ENCODE measurements at regions not wholly inside any gene's neighbourhood (a gene's known extent, or its start where the extent isn't known, plus 50 kb on each side); places are given as distances from the start of the nearest gene placed in this dataset.

DNA sequence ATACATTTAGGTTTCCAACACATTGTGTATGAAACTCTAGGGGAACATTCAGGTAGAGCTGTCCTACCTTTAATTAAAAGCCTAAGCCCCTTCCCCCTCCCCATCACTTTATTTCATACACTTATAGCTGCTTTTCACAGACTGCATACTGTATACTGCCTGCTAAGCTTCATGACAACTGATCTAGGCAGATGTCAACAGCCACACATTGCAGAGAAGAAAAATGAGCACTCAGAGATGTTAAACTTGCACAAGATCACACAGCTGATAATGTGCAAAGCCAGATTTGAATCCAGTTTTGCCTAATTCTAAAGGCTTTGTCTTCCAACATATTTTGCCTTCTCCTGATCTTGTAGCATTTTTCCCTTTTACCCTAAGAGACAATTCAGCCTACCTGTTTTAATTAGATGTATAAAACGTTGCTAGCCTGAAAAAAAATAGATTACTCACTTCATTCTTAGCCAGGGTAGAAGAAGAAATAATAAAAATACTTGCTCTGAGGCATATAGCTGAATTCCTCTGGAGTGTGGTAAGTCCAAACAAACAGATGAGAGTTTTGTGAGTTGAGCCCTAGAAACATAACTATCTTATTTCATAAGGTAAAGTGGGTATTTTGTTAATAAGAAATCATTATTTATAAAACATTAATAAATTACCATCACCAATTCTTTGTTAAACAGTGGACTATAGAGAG is 56.9 kb upstream of the CAST start:
- no peak overlapping the region for H3K4ac ChIP-seq (replicated peaks; ENCODE audit: insufficient read length, low read depth, low read length)
- no peak overlapping the region for H2BK5ac ChIP-seq (ENCODE audit: low read depth, low read length)
- no peaks in the 10 kb centered on the region for H3K79me1 ChIP-seq (ENCODE audit: low read depth, low read length)
- H4K91ac ChIP-seq (replicated peaks; ENCODE audit: insufficient read length, low read length), result no peak overlapping the region
- H3K27me3 ChIP-seq (replicated peaks in 1 of 4; ENCODE audit: control insufficient read depth in 3 of 4, extremely low read depth in 1 of 4, insufficient read depth in 3 of 4, low read length in 3 of 4), result no peaks in the 10 kb centered on the region
- no peaks in the 10 kb centered on the region for H3K36me3 ChIP-seq (ENCODE audit: control insufficient read depth in 2 of 4, insufficient read depth in 4 of 4, low read length in 3 of 4)
- H3K18ac ChIP-seq (ENCODE audit: extremely low read depth, low read length), result no peak overlapping the region
- TF ChIP-seq CHD1 (IDR thresholded peaks at IDR 0.05; ENCODE audit: low read depth, low read length) (no peak), CEBPB (IDR thresholded peaks at IDR 0.05; ENCODE audit: low read depth, low read length) (no peak), PHF8 (conservative IDR thresholded peaks at IDR 0.05; ENCODE audit: low read depth, low read length) (no peak), HDAC6 (IDR thresholded peaks at IDR 0.05; ENCODE audit: low read depth, low read length) (no peak), CREB1 (IDR thresholded peaks at IDR 0.05) (no peak), SUZ12 (IDR thresholded peaks at IDR 0.05; ENCODE audit: low read length) (no peak)
- no peak overlapping the region for H3K56ac ChIP-seq (replicated peaks; ENCODE audit: insufficient read length, low read depth, low read length)
- H2AK5ac ChIP-seq (ENCODE audit: low read depth, low read length), result no peak overlapping the region
- no peaks in the 10 kb centered on the region for H3K79me2 ChIP-seq (ENCODE audit: control insufficient read depth in 1 of 2, insufficient read depth in 2 of 2, low read length in 2 of 2)
- H2BK15ac ChIP-seq (ENCODE audit: low read length), result no peak overlapping the region
- no peak overlapping the region for H3K23ac ChIP-seq (ENCODE audit: insufficient read length)
- no peak overlapping the region for H2AFZ ChIP-seq (ENCODE audit: low read length)
- H2BK20ac ChIP-seq (ENCODE audit: low read length), result no peak overlapping the region
- no peaks in the 10 kb centered on the region for H3K23me2 ChIP-seq (ENCODE audit: low read depth, low read length)
- 81% methylated on average over 1 of the region's 1 CpG; no CpG with 5 or more reads in 1 of the 2 experiments for WGBS, 2 experiments (ENCODE audit: extremely low coverage in 1 of 2, insufficient coverage in 1 of 2, insufficient read length in 1 of 2, insufficient replicate concordance in 2 of 2, low coverage in 1 of 2, low lambda C conversion rate in 2 of 2, missing lambda C conversion rate in 1 of 2)
- ChIA-PET POLR2A (ENCODE audit: partially characterized antibody) (no interaction called here), CTCF (ENCODE audit: partially characterized antibody) (interaction anchor here (0.7 to 5.9 kb wide), 7 partner anchors 8 to 418 kb away, joined by 3 to 46 read pairs (median 4); no protein-coding TSS in a partner anchor)
- no peak overlapping the region for H2BK120ac ChIP-seq (replicated peaks; ENCODE audit: low read depth, low read length)
- H3K27ac ChIP-seq (ENCODE audit: low read depth, low read length), result no peak overlapping the region
- H3K9me3 ChIP-seq (ENCODE audit: insufficient read depth in 2 of 2, low read depth in 1 of 2, low read length in 1 of 2), result no peaks in the 10 kb centered on the region
- H4K20me1 ChIP-seq (replicated peaks in 1 of 2; ENCODE audit: control insufficient read depth in 1 of 2, insufficient read depth in 2 of 2, low read length in 2 of 2), result no peaks in the 10 kb centered on the region
- no peak overlapping the region for H3K9ac ChIP-seq (replicated peaks in 1 of 4; ENCODE audit: extremely low read depth in 1 of 4, low read depth in 3 of 4, low read length in 3 of 4)
- no peak overlapping the region for H3K14ac ChIP-seq (ENCODE audit: insufficient read length)
- H3K4me2 ChIP-seq (ENCODE audit: insufficient read depth in 1 of 2, low read depth in 2 of 2, low read length in 2 of 2), result no peak overlapping the region
- DNase-seq (ENCODE audit: low read depth in 1 of 2, low spot score in 2 of 2) (no peak), FAIRE-seq (no peak)
- H4K8ac ChIP-seq (ENCODE audit: extremely low read depth, insufficient read depth, low read length), result no peak overlapping the region
- H2BK12ac ChIP-seq (ENCODE audit: low read depth, low read length), result no peak overlapping the region
- peaks cover 0 to 5% (median 0%) of the 10 kb centered on the region in 4 experiments; a peak in 1 of 7 replicates for H3K4me1 ChIP-seq (replicated peaks in 1 of 4; ENCODE audit: control insufficient read depth in 3 of 4, insufficient read depth in 4 of 4, low read length in 3 of 4)
- no peak overlapping the region for H3K4me3 ChIP-seq (ENCODE audit: extremely low read depth in 1 of 4, insufficient read depth in 2 of 4, low read depth in 3 of 4, low read length in 4 of 4)
- H4K5ac ChIP-seq (ENCODE audit: insufficient read length, low read depth, low read length), result no peak overlapping the region

Data from H1 (cell line).